H9 (cell line): ENCODE measurements at regions not wholly inside any gene's neighbourhood (a gene's known extent, or its start where the extent isn't known, plus 50 kb on each side); places are given as distances from the start of the nearest gene placed in this dataset.

Experiments used
- DNase-seq: peaks from one replicate; pipeline ENCODE4 v3.0.0-alpha.2; 2017
- H2AFZ ChIP-seq: one replicate; pipeline ENCODE4 v1.6.1; 2013; ENCODE audit warnings: mild to moderate bottlenecking, low read length, control low read depth, moderate library complexity
- H2AK5ac ChIP-seq: 2 replicates; pipeline ENCODE4 v1.6.1; 2013; ENCODE audit warnings: low read length, control low read depth, mixed read lengths; ENCODE audit not compliant: insufficient read length
- H2BK120ac ChIP-seq: one replicate; pipeline ENCODE4 v1.6.1; 2013; ENCODE audit warnings: low read depth, mild to moderate bottlenecking, low read length, control low read depth, inconsistent platforms; ENCODE audit not compliant: poor library complexity, severe bottlenecking
- H2BK12ac ChIP-seq: 2 replicates; pipeline ENCODE4 v1.6.1; 2013; ENCODE audit warnings: low read length, control low read depth, mixed read lengths, low read depth; ENCODE audit not compliant: insufficient read length
- H2BK15ac ChIP-seq: 2 replicates; pipeline ENCODE4 v1.6.1; 2013; ENCODE audit warnings: low read depth, low read length, control low read depth
- H2BK20ac ChIP-seq: one replicate; pipeline ENCODE4 v1.6.1; 2013; ENCODE audit warnings: low read depth, mild to moderate bottlenecking, low read length, control low read depth, inconsistent platforms; ENCODE audit not compliant: poor library complexity, severe bottlenecking
- H2BK5ac ChIP-seq: 2 replicates; pipeline ENCODE4 v1.6.1; 2013; ENCODE audit warnings: low read length, control low read depth, mixed read lengths; ENCODE audit not compliant: insufficient read length
- H3K14ac ChIP-seq: 2 replicates; pipeline ENCODE4 v1.6.1; 2013; ENCODE audit warnings: low read length, control low read depth; ENCODE audit not compliant: insufficient read depth
- H3K18ac ChIP-seq: 2 replicates; pipeline ENCODE4 v1.6.1; 2013; ENCODE audit warnings: low read depth, mild to moderate bottlenecking, mixed read lengths, low read length, control low read depth; ENCODE audit not compliant: insufficient read length
- H3K23ac ChIP-seq: 2 replicates; pipeline ENCODE4 v1.6.1; 2013; ENCODE audit warnings: low read length, control low read depth, mixed read lengths, low read depth; ENCODE audit not compliant: insufficient read length
- H3K23me2 ChIP-seq: 2 replicates; pipeline ENCODE4 v1.6.1; 2013; ENCODE audit warnings: low read depth, mild to moderate bottlenecking, mixed read lengths, low read length, control low read depth; ENCODE audit not compliant: insufficient read length, poor library complexity, severe bottlenecking
- H3K27ac ChIP-seq: 2 replicates; pipeline ENCODE4 v1.5.1; 2013; ENCODE audit warnings: low read length, control low read depth, mixed read lengths, low read depth; ENCODE audit not compliant: insufficient read length
- H3K27me3 ChIP-seq: 2 replicates; pipeline ENCODE4 v1.6.1; 2013; ENCODE audit warnings: low read length, control low read depth, inconsistent platforms; ENCODE audit not compliant: insufficient read depth
- H3K4ac ChIP-seq: 2 replicates; pipeline ENCODE4 v1.6.1; 2013; ENCODE audit warnings: low read depth, mild to moderate bottlenecking, control low read depth, inconsistent platforms, low read length, moderate library complexity
- H3K4me1 ChIP-seq: 2 replicates; pipeline ENCODE4 v1.6.1; 2013; ENCODE audit warnings: low read length, control low read depth, inconsistent platforms; ENCODE audit not compliant: insufficient read depth
- H3K4me2 ChIP-seq: 2 replicates; pipeline ENCODE4 v1.6.1; 2013; ENCODE audit warnings: low read length, control low read depth, mixed read lengths; ENCODE audit not compliant: insufficient read length, insufficient read depth
- H3K56ac ChIP-seq: 2 replicates; pipeline ENCODE4 v1.6.1; 2013; ENCODE audit warnings: low read depth, mild to moderate bottlenecking, mixed read lengths, low read length, control low read depth; ENCODE audit not compliant: insufficient read length
- H3K79me1 ChIP-seq: 2 replicates; pipeline ENCODE4 v1.6.1; 2013; ENCODE audit warnings: low read depth, mild to moderate bottlenecking, moderate library complexity, low read length, control low read depth, inconsistent platforms; ENCODE audit not compliant: insufficient read depth, poor library complexity, severe bottlenecking
- H3K79me2 ChIP-seq: 2 replicates; pipeline ENCODE4 v1.6.1; 2013; ENCODE audit warnings: low read length, control low read depth, inconsistent platforms; ENCODE audit not compliant: insufficient read depth
- H3K9ac ChIP-seq: 2 replicates; pipeline ENCODE4 v1.6.1; 2013; ENCODE audit warnings: low read length, control low read depth, mixed read lengths; ENCODE audit not compliant: insufficient read length; ENCODE audit errors: extremely low read depth
- H3K9me3 ChIP-seq: one replicate; pipeline ENCODE4 v1.6.1; 2013; ENCODE audit warnings: low read depth, low read length, inconsistent platforms; ENCODE audit not compliant: control insufficient read depth
- H3T11ph ChIP-seq: one replicate; pipeline ENCODE4 v1.6.1; 2013; ENCODE audit warnings: mild to moderate bottlenecking, low read length, control low read depth, inconsistent platforms
- H4K20me1 ChIP-seq: one replicate; pipeline ENCODE4 v1.6.1; 2013; ENCODE audit not compliant: control insufficient read depth, insufficient read length, insufficient read depth
- H4K5ac ChIP-seq: 2 replicates; pipeline ENCODE4 v1.6.1; 2013; ENCODE audit warnings: low read depth, mild to moderate bottlenecking, mixed read lengths, low read length, control low read depth; ENCODE audit not compliant: insufficient read length
- H4K8ac ChIP-seq: replicated peaks from 2 replicates; pipeline ENCODE4 v1.6.1; 2013; ENCODE audit warnings: low read length, control low read depth, mixed read lengths, low read depth; ENCODE audit not compliant: insufficient read length
- H4K91ac ChIP-seq: 2 replicates; pipeline ENCODE4 v1.6.1; 2013; ENCODE audit warnings: low read depth, mild to moderate bottlenecking, moderate library complexity, mixed read lengths, low read length, control low read depth; ENCODE audit not compliant: insufficient read length
- H3K27ac Mint-ChIP-seq, 3 experiments: 2 replicates in 2 of 3; 3 replicates in 1 of 3; pipeline ENCODE4 v1.8.0; 2020 to 2021; ENCODE audit warnings: mixed read lengths in 3 of 3, mild to moderate bottlenecking in 1 of 3, moderate library complexity in 1 of 3
- H3K27me3 Mint-ChIP-seq: 2 replicates; pipeline ENCODE4 v1.8.0; 2021; ENCODE audit warnings: low read depth, mild to moderate bottlenecking, moderate library complexity, mixed read lengths
- H3K36me3 Mint-ChIP-seq, 3 experiments: 2 replicates in 2 of 3; 3 replicates in 1 of 3; pipeline ENCODE4 v1.8.0; 2020 to 2021; ENCODE audit warnings: low read depth in 3 of 3, mixed read lengths in 3 of 3; ENCODE audit not compliant: insufficient read depth in 1 of 3
- H3K4me1 Mint-ChIP-seq, 2 experiments: 2 replicates each; pipeline ENCODE4 v1.8.0; 2020; ENCODE audit warnings: mixed read lengths in 2 of 2
- H3K4me3 Mint-ChIP-seq, 2 experiments: 2 replicates in 1 of 2; 3 replicates in 1 of 2; pipeline ENCODE4 v1.8.0; 2020 to 2021; ENCODE audit warnings: mild to moderate bottlenecking in 2 of 2, mixed read lengths in 2 of 2, moderate library complexity in 1 of 2
- H3K9me3 Mint-ChIP-seq, 2 experiments: 2 replicates in 1 of 2; 3 replicates in 1 of 2; pipeline ENCODE4 v1.8.0; 2020; ENCODE audit warnings: mild to moderate bottlenecking in 2 of 2, mixed read lengths in 2 of 2, moderate library complexity in 1 of 2
- CTCF ChIP-seq: fragments of 200-600 bp; sonication (generic); conservative IDR thresholded peaks from 3 replicates; pipeline ENCODE4 v1.8.0; 2021; ENCODE audit warnings: antibody characterized with exemption, mild to moderate bottlenecking
- WGBS: extraction: QIAGEN DNeasy Blood & Tissue Kit; methylation state at CpG from one replicate; pipeline ENCODE4 v1.1.7; 2013; ENCODE audit warnings: missing lambda C conversion rate, low lambda C conversion rate, mixed read lengths; ENCODE audit not compliant: insufficient read length; ENCODE audit errors: extremely low coverage; 5-methylcytosine and 5-hydroxymethylcytosine counted together

DNA sequence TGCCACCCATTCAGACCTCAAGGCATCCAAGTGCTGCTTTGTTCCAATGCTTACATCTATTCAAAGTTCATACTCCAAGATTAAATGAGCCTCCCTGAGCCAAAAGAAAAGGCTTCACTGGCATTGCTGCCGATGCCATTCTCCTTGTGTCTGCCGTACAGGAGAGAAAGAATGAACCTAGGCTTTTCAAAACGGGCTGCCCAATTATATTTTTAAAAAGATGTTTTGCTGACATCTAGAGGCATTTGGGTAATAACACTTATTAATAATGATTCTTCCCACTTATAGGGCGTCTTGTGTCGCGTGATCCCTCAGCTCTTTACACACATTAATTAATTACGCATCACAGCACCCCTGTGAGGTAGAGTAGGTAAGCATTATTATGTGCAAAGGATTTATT, 545.6 kb downstream of the PKHD1 start:
- H3K9ac ChIP-seq = no peak overlapping the region
- no peaks in the 10 kb centered on the region for H3K9me3 ChIP-seq
- no peak overlapping the region for H3K23ac ChIP-seq
- no peak overlapping the region for H3K27ac ChIP-seq
- H4K91ac ChIP-seq = no peak overlapping the region
- H3K14ac ChIP-seq = no peak overlapping the region
- H3K4me2 ChIP-seq = no peak overlapping the region
- no peak overlapping the region for H2BK12ac ChIP-seq
- no peak overlapping the region for H4K8ac ChIP-seq
- no peak overlapping the region for H3K18ac ChIP-seq
- no peaks in the 10 kb centered on the region for H3K27me3 Mint-ChIP-seq
- H2BK5ac ChIP-seq = no peak overlapping the region
- no peak overlapping the region for H2AK5ac ChIP-seq
- no peak overlapping the region for H3K27ac Mint-ChIP-seq
- no peak overlapping the region for H3K56ac ChIP-seq
- H3K4me3 Mint-ChIP-seq = no peak overlapping the region
- no peak overlapping the region for H2BK15ac ChIP-seq
- H3K4me1 Mint-ChIP-seq = peaks cover 9 to 12% of the 10 kb centered on the region in 2 experiments
- no peak overlapping the region for H2AFZ ChIP-seq
- H3K9me3 Mint-ChIP-seq = no peaks in the 10 kb centered on the region
- no peak overlapping the region for H3T11ph ChIP-seq
- no peak overlapping the region for H3K4ac ChIP-seq
- H3K79me2 ChIP-seq = no peaks in the 10 kb centered on the region
- no peak overlapping the region for H2BK120ac ChIP-seq
- no peaks in the 10 kb centered on the region for H3K36me3 Mint-ChIP-seq
- no peaks in the 10 kb centered on the region for H3K23me2 ChIP-seq
- no peaks in the 10 kb centered on the region for H3K79me1 ChIP-seq
- no peaks in the 10 kb centered on the region for H4K20me1 ChIP-seq
- H3K27me3 ChIP-seq = no peaks in the 10 kb centered on the region
- no peak overlapping the region for H2BK20ac ChIP-seq
- no peak for DNase-seq
- no peaks in the 10 kb centered on the region for H3K4me1 ChIP-seq
- WGBS = no CpG with 5 or more reads among the region's 7 CpGs
- no peak for TF ChIP-seq CTCF
- no peak overlapping the region for H4K5ac ChIP-seq
